ENCODE measurements at regions not wholly inside any gene's neighbourhood (a gene's known extent, or its start where the extent isn't known, plus 50 kb on each side); places are given as distances from the start of the nearest gene placed in this dataset.
"Not testable (repeated sequence)": the region's sequence is repeated elsewhere in the genome, so short reads cannot be mapped to it uniquely, and the experiment has no call there.

DNA sequence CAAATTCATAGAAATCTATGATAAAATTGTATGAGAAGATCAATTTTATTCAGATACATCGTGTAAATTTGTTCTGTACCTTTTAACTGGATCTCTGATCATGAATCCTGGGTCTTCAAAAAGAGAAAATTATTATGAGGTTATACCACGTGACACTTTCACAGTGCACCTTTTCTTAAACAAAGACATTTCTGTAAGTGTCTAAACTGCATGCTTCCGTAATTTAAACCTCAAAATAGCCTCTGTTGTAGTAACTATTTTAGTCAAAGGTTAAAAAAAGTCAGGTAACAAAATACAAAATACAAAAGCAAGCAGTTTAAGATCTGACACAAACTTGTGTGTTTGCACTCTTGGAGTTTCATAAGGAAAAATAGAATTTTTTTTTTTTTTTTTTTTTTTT is 171.3 kb downstream of the SPIN4 start:
- DNase-seq (ENCODE audit: extremely low read depth in 1 of 4, low spot score in 3 of 4); in situ Hi-C loops (cut with MboI); H4K20me1 ChIP-seq (replicated peaks; ENCODE audit: control insufficient read depth, insufficient read depth, low read length); H3K4me1 ChIP-seq (replicated peaks in 1 of 2; ENCODE audit: control insufficient read depth in 2 of 2, insufficient read depth in 2 of 2, low read length in 2 of 2); BruUV-seq (replicated peaks); H3K79me2 ChIP-seq (ENCODE audit: control insufficient read depth, insufficient read depth, low read length); H3K9me1 ChIP-seq (ENCODE audit: control insufficient read depth, insufficient read depth, low read length); H3K9me3 ChIP-seq (replicated peaks; ENCODE audit: control insufficient read depth, insufficient read depth, low read depth, low read length); H3K4me3 ChIP-seq; H2AFZ ChIP-seq (ENCODE audit: low read depth, low read length); H3K36me3 ChIP-seq (ENCODE audit: control insufficient read depth, insufficient read depth, low read length); POLR2A ChIA-PET; H3K9ac ChIP-seq (ENCODE audit: insufficient read depth in 1 of 2, low read depth in 2 of 2, low read length in 2 of 2); CTCF ChIA-PET (ENCODE audit: low intra/inter-chr PET ratio); H3K27me3 ChIP-seq (ENCODE audit: control insufficient read depth in 2 of 2, insufficient read depth in 2 of 2, low read length in 2 of 2); H3K27ac ChIP-seq (ENCODE audit: extremely low read depth, low read depth, low read length); FAIRE-seq; intact Hi-C loops (cut with micrococcal nuclease); H3K4me2 ChIP-seq (ENCODE audit: insufficient read depth, low read length); ATAC-seq: not testable (repeated sequence)
- no CpG with 5 or more reads among the region's 3 CpGs for WGBS (ENCODE audit: insufficient coverage, low coverage, missing lambda C conversion rate)

DNA sequence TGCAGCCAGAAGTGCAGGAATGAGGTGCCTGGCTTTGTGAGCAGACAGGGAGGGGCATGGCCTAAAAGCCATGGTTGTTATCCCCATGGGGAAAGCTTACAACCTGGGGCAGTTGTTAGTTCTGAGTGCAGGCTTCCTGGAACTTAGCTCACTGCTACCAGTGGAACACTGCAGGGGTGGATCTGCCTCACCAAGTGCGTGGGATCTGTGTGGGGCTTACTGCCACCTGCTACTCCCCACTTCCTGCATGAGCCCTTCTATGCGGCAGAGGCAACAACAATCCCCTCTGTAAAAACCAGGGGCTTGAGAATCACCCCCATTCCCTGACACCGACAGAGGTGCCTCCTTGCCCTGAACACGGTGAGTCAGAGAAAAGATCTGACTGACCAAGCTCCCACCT is 174.6 kb downstream of the SPIN4 start:
- BruUV-seq (replicated peaks); FAIRE-seq; POLR2A ChIA-PET: not testable (repeated sequence)

DNA sequence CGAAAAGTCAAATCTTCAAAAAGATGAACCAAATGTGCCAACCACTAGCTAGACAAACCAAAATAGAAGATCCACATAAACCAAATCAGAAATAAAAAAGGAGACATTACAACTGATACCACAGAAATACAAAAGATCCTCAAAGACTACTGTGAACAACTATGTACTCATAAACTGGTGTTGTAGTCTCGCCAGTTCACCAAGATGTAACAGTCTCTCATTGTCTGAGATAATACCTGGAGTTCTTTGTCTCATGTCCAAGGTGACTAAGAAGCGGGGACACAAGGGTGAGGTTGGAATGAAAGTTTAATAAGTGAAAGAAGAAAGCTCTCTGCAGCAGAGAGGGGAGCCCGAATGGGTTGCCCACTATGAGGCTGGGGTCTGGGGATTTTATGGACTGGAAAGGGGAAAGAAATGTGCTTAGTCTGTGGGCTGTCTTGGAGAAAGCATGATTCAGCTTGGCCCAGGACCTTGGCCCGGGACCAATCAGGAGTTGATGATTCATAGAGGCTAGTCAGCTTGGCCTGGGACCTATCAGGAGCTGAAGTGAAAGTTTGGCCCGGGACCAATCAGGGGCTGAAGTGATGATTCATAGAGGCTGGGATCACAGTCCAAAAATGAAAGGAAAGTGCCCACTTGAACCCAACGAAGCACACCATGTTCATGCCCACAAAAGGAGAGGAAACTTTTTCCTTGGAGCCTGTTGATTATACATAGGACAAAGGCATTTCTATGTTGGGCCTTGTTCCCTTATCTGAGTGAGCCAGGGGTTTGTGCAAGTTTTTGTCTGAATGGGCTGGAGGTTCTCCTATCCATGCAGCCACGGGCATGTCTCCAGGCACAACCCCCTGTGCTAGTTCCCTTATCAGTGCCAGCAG is 177.1 kb downstream of the SPIN4 start:
- DNase-seq (ENCODE audit: extremely low read depth in 1 of 4, low spot score in 3 of 4); POLR2A ChIA-PET; H3K4me1 ChIP-seq (replicated peaks in 1 of 2; ENCODE audit: control insufficient read depth in 2 of 2, insufficient read depth in 2 of 2, low read length in 2 of 2); H3K4me2 ChIP-seq (ENCODE audit: insufficient read depth, low read length); H3K27ac ChIP-seq (ENCODE audit: extremely low read depth, low read depth, low read length); H3K36me3 ChIP-seq (ENCODE audit: control insufficient read depth, insufficient read depth, low read length); H2AFZ ChIP-seq (ENCODE audit: low read depth, low read length); H3K79me2 ChIP-seq (ENCODE audit: control insufficient read depth, insufficient read depth, low read length); H3K27me3 ChIP-seq (ENCODE audit: control insufficient read depth in 2 of 2, insufficient read depth in 2 of 2, low read length in 2 of 2); CTCF ChIA-PET (ENCODE audit: low intra/inter-chr PET ratio); BruUV-seq (replicated peaks); H3K9me3 ChIP-seq (replicated peaks; ENCODE audit: control insufficient read depth, insufficient read depth, low read depth, low read length); H4K20me1 ChIP-seq (replicated peaks; ENCODE audit: control insufficient read depth, insufficient read depth, low read length); H3K9me1 ChIP-seq (ENCODE audit: control insufficient read depth, insufficient read depth, low read length); H3K4me3 ChIP-seq; FAIRE-seq; in situ Hi-C loops (cut with MboI); intact Hi-C loops (cut with micrococcal nuclease); H3K9ac ChIP-seq (ENCODE audit: insufficient read depth in 1 of 2, low read depth in 2 of 2, low read length in 2 of 2): not testable (repeated sequence)
- no CpG with 5 or more reads among the region's 8 CpGs for WGBS (ENCODE audit: insufficient coverage, low coverage, missing lambda C conversion rate)
- ATAC-seq, result peak; percentile 70

More for the DNA sequence above, 174.6 kb downstream of the SPIN4 start:
- ATAC-seq; H2AFZ ChIP-seq (ENCODE audit: low read depth, low read length); H3K9ac ChIP-seq (ENCODE audit: insufficient read depth in 1 of 2, low read depth in 2 of 2, low read length in 2 of 2); H3K9me3 ChIP-seq (replicated peaks; ENCODE audit: control insufficient read depth, insufficient read depth, low read depth, low read length); H3K9me1 ChIP-seq (ENCODE audit: control insufficient read depth, insufficient read depth, low read length); H3K27me3 ChIP-seq (ENCODE audit: control insufficient read depth in 2 of 2, insufficient read depth in 2 of 2, low read length in 2 of 2); DNase-seq (ENCODE audit: extremely low read depth in 1 of 4, low spot score in 3 of 4); CTCF ChIA-PET (ENCODE audit: low intra/inter-chr PET ratio); intact Hi-C loops (cut with micrococcal nuclease); in situ Hi-C loops (cut with MboI); H3K36me3 ChIP-seq (ENCODE audit: control insufficient read depth, insufficient read depth, low read length); H3K79me2 ChIP-seq (ENCODE audit: control insufficient read depth, insufficient read depth, low read length); H3K4me2 ChIP-seq (ENCODE audit: insufficient read depth, low read length); H4K20me1 ChIP-seq (replicated peaks; ENCODE audit: control insufficient read depth, insufficient read depth, low read length); H3K4me3 ChIP-seq; H3K4me1 ChIP-seq (replicated peaks in 1 of 2; ENCODE audit: control insufficient read depth in 2 of 2, insufficient read depth in 2 of 2, low read length in 2 of 2); H3K27ac ChIP-seq (ENCODE audit: extremely low read depth, low read depth, low read length): not testable (repeated sequence)
- WGBS (ENCODE audit: insufficient coverage, low coverage, missing lambda C conversion rate), result no CpG with 5 or more reads among the region's 4 CpGs

DNA sequence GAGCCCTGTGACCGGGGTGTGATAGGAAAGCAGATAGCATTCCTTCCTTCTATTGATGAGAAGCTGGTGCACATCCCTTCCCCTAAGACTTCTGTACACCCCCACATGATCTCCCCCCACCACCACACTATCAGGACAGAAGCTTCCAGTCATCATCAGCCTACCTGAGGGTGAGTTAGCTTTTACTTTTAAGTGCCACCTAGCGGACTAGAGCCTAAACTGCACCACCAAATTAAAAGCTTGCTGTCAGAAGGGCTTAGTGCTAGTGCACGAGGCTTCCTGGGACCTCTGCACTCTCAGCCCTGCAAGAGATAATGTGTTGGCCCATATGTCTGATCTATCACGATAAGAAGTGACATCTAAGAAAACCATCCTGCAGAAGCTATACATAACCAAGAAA is 181.7 kb downstream of the SPIN4 start:
- CTCF ChIA-PET (ENCODE audit: low intra/inter-chr PET ratio); H3K27me3 ChIP-seq (ENCODE audit: control insufficient read depth in 2 of 2, insufficient read depth in 2 of 2, low read length in 2 of 2); H3K9me1 ChIP-seq (ENCODE audit: control insufficient read depth, insufficient read depth, low read length); intact Hi-C loops (cut with micrococcal nuclease); FAIRE-seq; H3K36me3 ChIP-seq (ENCODE audit: control insufficient read depth, insufficient read depth, low read length); H3K4me3 ChIP-seq; H2AFZ ChIP-seq (ENCODE audit: low read depth, low read length); BruUV-seq (replicated peaks); H4K20me1 ChIP-seq (replicated peaks; ENCODE audit: control insufficient read depth, insufficient read depth, low read length); in situ Hi-C loops (cut with MboI); H3K9me3 ChIP-seq (replicated peaks; ENCODE audit: control insufficient read depth, insufficient read depth, low read depth, low read length); DNase-seq (ENCODE audit: extremely low read depth in 1 of 4, low spot score in 3 of 4); H3K4me1 ChIP-seq (replicated peaks in 1 of 2; ENCODE audit: control insufficient read depth in 2 of 2, insufficient read depth in 2 of 2, low read length in 2 of 2); H3K9ac ChIP-seq (ENCODE audit: insufficient read depth in 1 of 2, low read depth in 2 of 2, low read length in 2 of 2); H3K79me2 ChIP-seq (ENCODE audit: control insufficient read depth, insufficient read depth, low read length); POLR2A ChIA-PET; H3K4me2 ChIP-seq (ENCODE audit: insufficient read depth, low read length); H3K27ac ChIP-seq (ENCODE audit: extremely low read depth, low read depth, low read length): not testable (repeated sequence)
- WGBS (ENCODE audit: insufficient coverage, low coverage, missing lambda C conversion rate), result no CpG with 5 or more reads among the region's 4 CpGs
- peak; percentile 64 for ATAC-seq

Measured in K562 (cell line).